Heart left ventricle (tissue), 16 donors: ENCODE measurements at regions not wholly inside any gene's neighbourhood (a gene's known extent, or its start where the extent isn't known, plus 50 kb on each side); places are given as distances from the start of the nearest gene placed in this dataset.
"Not testable (repeated sequence)": the region's sequence is repeated elsewhere in the genome, so short reads cannot be mapped to it uniquely, and the experiment has no call there.

Experiments used
- ATAC-seq, 4 donors: fragments of 200-7000 bp; cut with Tn5 transposase; one replicate each; pipeline ENCODE4 v1.9.1; 2020 to 2022; ENCODE audit warnings: moderate library complexity in 4 of 4, mild to moderate bottlenecking in 3 of 4, moderate number of reproducible peaks in 1 of 4
- DNase-seq, 5 donors: peaks; one replicate each; pipeline ENCODE4 v3.0.0-alpha.2; 2020
- H3K27ac ChIP-seq, 12 donors: fragments of 200-600 bp; sonication (generic) in 4 of 12; one replicate each; pipeline versions ENCODE4 v1.5.0 to v1.8.0; 2016 to 2022; ENCODE audit warnings: mild to moderate bottlenecking in 2 of 12
- H3K27me3 ChIP-seq, 9 donors: fragments of 200-600 bp; sonication (generic) in 2 of 9; one replicate each; pipeline versions ENCODE4 v1.5.1 to v1.8.0; 2016 to 2022; ENCODE audit warnings: mild to moderate bottlenecking in 3 of 9
- H3K36me3 ChIP-seq, 9 donors: fragments of 200-600 bp; sonication (generic) in 2 of 9; one replicate each; pipeline versions ENCODE4 v1.5.0 to v1.8.0; 2018 to 2022; ENCODE audit warnings: mild to moderate bottlenecking in 2 of 9
- H3K4me1 ChIP-seq, 12 donors: fragments of 200-600 bp; sonication (generic) in 4 of 12; one replicate each; pipeline versions ENCODE4 v1.5.0 to v1.8.0; 2016 to 2022; ENCODE audit warnings: mild to moderate bottlenecking in 3 of 12
- H3K4me3 ChIP-seq, 12 donors: fragments of 200-600 bp; sonication (generic) in 4 of 12; one replicate each; pipeline versions ENCODE4 v1.5.0 to v1.8.0; 2017 to 2022; ENCODE audit warnings: mild to moderate bottlenecking in 9 of 12, moderate library complexity in 4 of 12
- H3K9me3 ChIP-seq, 12 donors: fragments of 200-600 bp; sonication (generic) in 4 of 12; one replicate each; pipeline versions ENCODE4 v1.5.0 to v1.8.0; 2016 to 2022; ENCODE audit warnings: mild to moderate bottlenecking in 1 of 12
- CTCF ChIP-seq, 12 donors: fragments of 200-600 bp; sonication (generic) in 4 of 12; IDR thresholded peaks; one replicate each; pipeline versions ENCODE4 v1.5.0 to v1.8.0; 2018 to 2022; ENCODE audit warnings: antibody characterized with exemption in 12 of 12, mild to moderate bottlenecking in 5 of 12
- POLR2A ChIP-seq, 2 donors: fragments of 450-650 bp; IDR thresholded peaks; one replicate each; pipeline ENCODE4 v1.6.1; 2017; ENCODE audit warnings: antibody characterized with exemption in 2 of 2, mild to moderate bottlenecking in 2 of 2, moderate library complexity in 2 of 2
- WGBS, 4 donors: extraction: QIAGEN DNeasy Blood & Tissue Kit in 2 of 4; methylation state at CpG; one replicate each; pipeline versions ENCODE4 v1.1.5 to v1.1.7; 2013 to 2018; 5-methylcytosine and 5-hydroxymethylcytosine counted together
- intact Hi-C, 10 donors: fragments of 100-400 bp; cut with DNase I; formaldehyde crosslinking; loops; one replicate each; pipeline versions ENCODE4 v1.11.1 to v1.14.2; 2022
- donor health status: ischemic (EF 13 %, LVEDD 7.1; RV severe dilation, severe dysfunction).
- donor health status: healthy with polysubstance abuse.
- donor health status: DM: no; HTN: yes; CAD: no.
- donor health status: DM: no; HTN: no; CAD: no.
- donor health status: ischemic (EF 25% LVEDD 6.9; RV normal size, moderate dysfunction).
- donor health status: ischemic (EF 25% LVEDD 5.7; RV mildly dilated, moderate dysfunction).
- donor health status: healthy.
- donor health status: DM: yes; HTN: yes; CAD: no.
- donor health status: ischemic (EF 35%, LVEDD 5.7; RV mildly dilated, moderate dysfunction).
- donor health status: nonischemic (EF 11% LVEDD 7.7; RV severe dilation, severe dysfunction).
- donor health status: DM: yes; HTN: yes; CAD: no.
- donor health status: PGD.
- donor health status: ischemic (EF 29% LVEDD 5.4; RV normal size, mild dysfunction).
- donor health status: nonischemic (EF 23%, LVEDD 6.1; RV moderate dilation, normal function).

GRCh38 chr1:177646757-177647730 is 322.8 kb downstream of the SEC16B start:
- Histone ChIP-seq H3K4me1 (peaks cover 0 to 9% (median 0%) of the 10 kb centered on the region in 12 donors), H3K27me3 (no peaks in the 10 kb centered on the region), H3K9me3 (no peaks in the 10 kb centered on the region), H3K4me3 (no peak overlapping the region), H3K27ac (no peak overlapping the region), H3K36me3 (no peaks in the 10 kb centered on the region)
- intact Hi-C loops: no loop called here
- ATAC-seq (no peak), DNase-seq (no peak)
- 73 to 87% (median 77%) methylated on average over 4 of the region's 4 CpGs for WGBS, 4 donors
- TF ChIP-seq CTCF (IDR thresholded peaks at IDR 0.05) (no peak), POLR2A (IDR thresholded peaks at IDR 0.05) (no peak)

GRCh38 chr1:177645491-177646190 is 324.2 kb downstream of the SEC16B start:
- TF ChIP-seq CTCF (IDR thresholded peaks at IDR 0.05): no peak
- no peak for TF ChIP-seq POLR2A (IDR thresholded peaks at IDR 0.05)
- DNase-seq (no peak), ATAC-seq (no peak)
- Histone ChIP-seq H3K4me3 (no peak overlapping the region), H3K27me3 (no peaks in the 10 kb centered on the region), H3K4me1 (no peaks in the 10 kb centered on the region), H3K36me3 (no peaks in the 10 kb centered on the region), H3K9me3 (no peaks in the 10 kb centered on the region), H3K27ac (no peak overlapping the region)
- intact Hi-C loops: no loop called here
- WGBS, 4 donors: 72 to 84% (median 80%) methylated on average over 6 of the region's 6 CpGs

GRCh38 chr1:177640687-177641086 is 329.2 kb downstream of the SEC16B start:
- DNase-seq: no peak
- Histone ChIP-seq H3K4me1 (no peaks in the 10 kb centered on the region), H3K9me3 (no peaks in the 10 kb centered on the region), H3K27me3 (no peaks in the 10 kb centered on the region), H3K27ac (no peak overlapping the region), H3K4me3 (no peak overlapping the region), H3K36me3 (no peaks in the 10 kb centered on the region)
- ATAC-seq: no peak
- TF ChIP-seq POLR2A (IDR thresholded peaks at IDR 0.05): no peak
- TF ChIP-seq CTCF (IDR thresholded peaks at IDR 0.05): no peak
- intact Hi-C loops: no loop called here

GRCh38 chr1:177634151-177634550 is 335.7 kb downstream of the SEC16B start:
- H3K4me3 ChIP-seq, H3K9me3 ChIP-seq, ATAC-seq, H3K27me3 ChIP-seq, DNase-seq, H3K36me3 ChIP-seq, H3K27ac ChIP-seq, H3K4me1 ChIP-seq, intact Hi-C loops: not testable (repeated sequence)
- 75 to 89% (median 81%) methylated on average over 12 to 15 of the region's 15 CpGs for WGBS, 4 donors
